Iris pigment epithelial cell (primary cell): ENCODE measurements at regions not wholly inside any gene's neighbourhood (a gene's known extent, or its start where the extent isn't known, plus 50 kb on each side); places are given as distances from the start of the nearest gene placed in this dataset.
"Not testable (repeated sequence)": the region's sequence is repeated elsewhere in the genome, so short reads cannot be mapped to it uniquely, and the experiment has no call there.

Experiments used
- DNase-seq: peaks from one replicate; pipeline ENCODE4 v3.0.0-alpha.2; 2011; ENCODE audit warnings: low read depth

DNA sequence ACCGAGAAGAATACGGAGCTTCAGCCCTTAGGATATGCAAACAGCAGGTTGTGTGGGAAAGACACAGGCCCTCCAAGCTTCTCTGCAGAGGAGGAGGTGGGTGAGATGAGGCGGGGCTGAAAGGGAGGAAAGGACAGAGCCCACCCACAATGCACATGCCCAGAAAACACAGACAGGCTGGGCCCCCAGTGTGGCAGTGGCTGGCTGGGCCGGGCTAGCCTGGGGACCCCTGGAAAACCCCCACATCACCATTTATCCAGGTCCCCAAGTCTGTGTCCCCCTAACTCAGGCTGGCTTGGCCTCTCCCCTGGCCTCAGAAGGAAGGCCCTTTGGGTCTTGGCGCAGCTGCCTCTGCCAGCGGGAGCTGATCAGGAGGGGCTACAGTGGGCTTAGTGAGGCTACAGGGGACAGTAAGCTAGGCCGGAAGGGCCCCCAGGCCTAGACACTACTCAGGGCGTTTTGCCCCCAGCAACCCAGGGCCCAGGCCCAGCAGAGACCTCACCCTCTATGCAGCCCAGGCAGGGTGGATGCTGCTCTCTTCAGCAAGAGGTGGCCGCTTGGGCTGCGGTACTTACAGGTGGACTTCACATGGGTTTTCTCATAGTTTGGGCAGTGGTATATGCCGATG is 119.5 kb downstream of the TUBA3C start:
- DNase-seq, result no peak

DNA sequence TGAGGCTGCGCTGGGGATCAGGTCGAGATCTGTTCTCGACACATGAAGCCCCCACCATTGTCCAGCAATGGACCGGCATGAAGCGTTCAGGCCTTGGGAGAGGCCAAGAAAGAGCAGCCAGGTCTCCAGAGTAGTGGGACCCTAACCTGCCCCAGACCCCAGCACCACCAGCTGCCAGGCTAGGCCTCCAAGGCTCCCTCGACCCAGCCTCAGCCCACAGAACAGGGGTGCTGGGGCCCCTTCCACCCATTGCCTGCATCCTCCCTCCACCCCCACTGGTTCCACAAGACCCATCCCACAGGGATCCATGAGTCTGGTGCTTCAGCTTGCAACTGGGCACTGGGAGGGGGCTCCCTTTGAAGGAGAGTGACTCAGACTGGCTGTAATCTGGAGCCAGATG is 120.3 kb downstream of the TUBA3C start:
- no peak for DNase-seq

DNA sequence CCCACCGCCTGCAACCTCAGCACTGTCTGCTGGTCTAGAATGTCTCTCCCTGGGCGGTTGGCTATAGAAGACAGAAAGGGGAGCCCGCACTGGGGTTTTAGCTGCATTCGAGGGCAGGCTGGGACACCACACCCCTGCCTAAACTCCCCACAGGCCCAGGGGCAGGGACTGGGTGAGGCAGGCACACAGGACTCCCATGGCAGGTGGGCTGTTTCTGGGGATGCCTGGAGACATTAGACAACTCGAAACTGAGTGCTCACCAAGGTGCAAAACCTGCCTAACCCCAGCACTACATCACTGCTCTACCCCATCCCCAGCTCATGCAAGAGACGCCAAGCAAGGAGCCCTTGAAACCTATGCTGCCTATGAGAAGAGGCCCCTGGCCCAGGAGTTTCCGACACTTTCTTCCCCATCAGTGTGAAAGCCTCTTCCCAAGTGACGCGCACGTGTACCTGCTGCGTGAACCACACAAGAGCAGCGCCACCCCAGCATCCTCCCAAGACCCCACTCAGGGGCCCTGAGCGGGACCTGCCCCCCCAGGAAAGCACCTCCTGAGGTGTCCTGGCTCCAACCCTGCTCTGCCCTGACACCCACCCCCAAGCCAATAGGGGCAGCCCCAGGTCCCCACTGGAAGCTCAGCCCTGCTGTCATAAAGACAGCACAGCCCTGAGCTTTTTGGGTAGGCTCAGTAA is 121.2 kb downstream of the TUBA3C start:
- no peak for DNase-seq

DNA sequence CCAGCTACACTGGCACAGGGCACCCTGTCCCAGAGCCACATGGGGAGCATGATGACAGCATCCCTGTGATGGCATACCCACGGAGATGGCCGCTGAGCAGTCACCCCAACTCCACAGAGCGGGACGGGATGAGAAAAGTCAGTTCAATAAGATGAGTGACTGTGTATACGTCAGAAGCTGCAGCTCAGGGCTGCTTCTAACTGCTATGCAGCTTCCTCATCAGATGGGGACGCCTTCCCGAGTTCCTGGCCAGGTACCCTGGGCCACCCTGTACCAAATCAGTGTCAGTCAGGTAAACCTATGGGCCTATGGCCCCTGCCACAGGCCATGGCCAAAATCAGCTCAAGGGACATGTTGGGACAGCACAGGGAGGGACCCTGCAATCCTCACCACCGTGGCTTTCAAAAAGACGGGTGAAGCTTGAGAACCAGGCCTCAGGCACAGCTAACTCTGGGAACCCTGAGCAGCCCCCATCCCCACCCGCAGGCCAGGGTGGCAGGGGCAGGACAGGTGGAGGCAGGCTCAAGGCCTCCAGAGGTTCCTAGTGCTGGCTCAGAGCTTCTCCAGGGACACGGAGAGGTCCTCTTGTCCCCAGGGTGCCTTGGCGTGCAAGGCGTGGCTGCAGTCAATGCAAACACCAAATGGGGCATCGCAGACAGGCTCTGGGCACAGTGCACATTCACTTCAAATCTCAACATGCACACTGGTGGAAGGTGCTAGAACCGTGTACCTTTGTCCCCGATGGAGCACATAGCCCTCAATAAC is 122.4 kb downstream of the TUBA3C start:
- no peak for DNase-seq

DNA sequence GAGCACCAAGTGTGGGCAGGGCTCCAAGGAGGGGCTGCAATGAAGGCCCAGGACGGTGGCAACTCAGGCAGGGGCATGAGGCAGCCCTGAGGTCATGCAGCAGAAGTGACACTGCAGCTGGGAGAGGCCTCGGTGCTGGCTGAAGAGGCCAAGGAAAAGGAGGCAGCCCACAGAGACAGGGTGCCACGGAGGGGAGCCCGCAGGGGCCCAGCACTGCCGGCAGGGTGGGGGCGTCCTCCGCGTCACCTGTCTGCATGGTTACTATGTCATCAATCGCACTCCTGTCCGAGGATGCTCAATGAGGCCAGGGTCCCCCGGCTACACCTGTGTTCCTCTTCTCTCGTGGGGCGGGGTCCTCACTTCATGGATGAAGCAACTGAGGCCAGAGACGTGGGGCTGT is 123.1 kb downstream of the TUBA3C start:
- no peak for DNase-seq

DNA sequence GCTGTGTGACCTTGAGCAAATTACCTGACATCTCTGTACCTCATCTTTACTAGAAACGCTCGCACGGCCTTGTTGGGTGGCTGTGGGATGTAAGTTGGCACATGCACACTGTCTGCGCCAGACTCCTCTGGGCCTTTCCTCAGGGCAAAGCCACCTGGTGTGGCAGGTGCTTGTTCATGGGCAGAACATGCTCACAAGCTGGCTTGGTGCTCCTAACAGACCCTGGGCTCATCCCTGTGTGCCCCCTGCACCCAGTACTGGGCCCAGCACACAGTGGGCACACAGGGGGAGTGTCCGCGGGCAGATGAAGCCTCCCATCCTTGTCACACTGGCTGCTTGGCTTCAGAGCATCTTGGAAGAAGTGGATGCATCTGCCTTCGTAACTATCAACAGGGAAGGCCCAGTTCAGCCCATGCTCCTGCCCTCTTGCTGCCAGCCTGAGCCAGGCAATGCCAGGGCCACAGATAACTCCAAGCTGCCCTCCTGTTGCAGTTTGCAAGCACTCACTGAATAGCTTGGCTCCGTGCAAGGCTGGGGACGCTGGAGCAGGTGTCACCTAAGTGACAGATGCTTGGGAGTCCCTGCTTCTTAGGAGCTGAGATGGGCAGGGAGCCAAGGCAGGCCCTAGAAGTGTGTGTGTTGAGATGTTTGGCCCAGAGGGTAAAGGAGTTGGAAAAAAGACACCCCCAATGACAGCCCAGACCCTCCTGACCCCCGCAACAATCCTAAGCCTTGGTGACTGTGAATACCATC is 123.9 kb downstream of the TUBA3C start:
- no peak for DNase-seq

DNA sequence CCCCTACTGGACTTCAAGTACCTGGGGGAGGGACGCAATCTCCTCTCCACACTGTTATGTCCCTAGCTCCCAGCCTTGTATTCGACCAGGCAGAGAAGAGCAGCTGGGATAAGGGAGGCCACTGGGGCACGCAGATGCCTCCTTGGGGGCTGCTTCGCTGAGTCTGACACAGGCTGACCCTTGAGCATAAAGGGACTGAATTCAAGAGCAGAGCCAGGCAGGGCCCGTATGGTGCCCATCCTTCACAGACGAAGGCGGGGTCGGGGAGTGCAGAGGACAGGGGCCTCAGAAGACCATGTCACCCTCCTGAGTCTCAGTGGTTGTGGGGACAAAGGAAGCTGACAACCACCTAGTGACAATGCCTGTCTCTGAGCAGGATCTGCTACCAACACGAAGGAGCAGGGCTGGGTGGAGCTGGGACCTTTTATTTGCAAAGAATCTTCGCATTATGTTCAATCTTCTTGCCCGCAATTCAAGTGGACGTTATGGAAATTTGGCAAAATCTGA is 124.6 kb downstream of the TUBA3C start:
- DNase-seq, result no peak

DNA sequence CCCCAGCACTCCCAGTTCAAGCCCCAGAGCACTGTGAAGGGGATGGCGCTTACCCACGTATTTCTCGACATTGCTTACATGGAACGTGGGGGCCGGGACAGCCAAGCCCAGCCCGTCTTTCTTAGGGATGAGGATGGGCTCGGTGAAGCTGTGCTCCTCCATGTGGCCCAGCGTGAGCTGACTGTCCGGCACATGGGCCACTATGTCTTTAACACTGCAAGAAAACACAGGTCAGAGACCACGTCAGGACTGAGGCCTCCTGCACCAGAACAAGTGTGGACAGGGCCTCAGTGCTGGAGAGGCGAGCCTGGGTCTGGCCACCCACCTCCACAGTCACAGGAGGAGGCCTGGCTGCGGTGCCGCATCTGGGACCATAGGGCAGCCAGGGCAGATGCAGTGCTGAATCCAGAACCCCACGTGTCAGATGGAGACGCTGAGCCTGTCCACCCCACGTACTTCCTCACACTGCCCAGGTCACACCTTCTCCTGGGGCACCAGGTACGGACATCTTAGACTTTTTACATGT is 125.2 kb downstream of the TUBA3C start:
- DNase-seq, result no peak

DNA sequence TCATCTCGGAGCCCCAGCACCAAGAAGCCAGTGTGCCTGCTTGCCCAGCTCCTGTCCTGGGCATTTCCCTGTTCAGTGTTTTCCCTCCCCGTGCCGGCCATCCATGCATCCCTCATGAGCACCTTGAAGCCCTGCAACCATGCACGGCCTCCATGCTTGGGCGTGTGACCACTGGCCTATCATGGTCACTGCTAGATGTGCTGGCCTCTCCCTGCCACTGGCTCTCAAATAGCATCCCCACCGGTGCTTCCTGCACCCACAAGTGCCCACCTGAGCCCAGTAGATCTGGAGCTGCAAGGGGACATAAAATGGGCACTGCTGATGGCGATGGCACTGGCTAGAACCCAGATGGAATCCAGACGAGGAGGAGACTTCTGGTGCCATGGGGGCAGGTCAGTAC is 126.0 kb downstream of the TUBA3C start:
- no peak for DNase-seq

DNA sequence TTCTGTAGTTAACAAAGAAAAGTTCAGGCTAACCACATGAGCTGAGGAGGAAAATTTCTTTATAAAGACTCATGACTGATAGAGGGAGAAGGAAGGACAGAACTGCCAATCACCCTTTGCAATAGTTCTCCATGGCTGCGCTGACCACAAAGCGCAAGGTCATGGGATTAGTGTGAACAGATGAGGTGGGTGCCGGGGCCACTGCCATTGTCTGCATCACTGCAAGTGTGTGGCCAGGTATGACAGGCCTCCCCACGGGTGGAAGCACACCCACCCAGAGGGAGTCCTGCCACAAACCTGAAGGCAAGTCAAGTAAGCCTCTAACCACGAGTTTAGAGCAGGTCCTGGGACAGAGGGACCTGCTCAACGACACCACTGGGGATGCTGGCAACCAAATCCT is 128.1 kb downstream of the TUBA3C start:
- no peak for DNase-seq

DNA sequence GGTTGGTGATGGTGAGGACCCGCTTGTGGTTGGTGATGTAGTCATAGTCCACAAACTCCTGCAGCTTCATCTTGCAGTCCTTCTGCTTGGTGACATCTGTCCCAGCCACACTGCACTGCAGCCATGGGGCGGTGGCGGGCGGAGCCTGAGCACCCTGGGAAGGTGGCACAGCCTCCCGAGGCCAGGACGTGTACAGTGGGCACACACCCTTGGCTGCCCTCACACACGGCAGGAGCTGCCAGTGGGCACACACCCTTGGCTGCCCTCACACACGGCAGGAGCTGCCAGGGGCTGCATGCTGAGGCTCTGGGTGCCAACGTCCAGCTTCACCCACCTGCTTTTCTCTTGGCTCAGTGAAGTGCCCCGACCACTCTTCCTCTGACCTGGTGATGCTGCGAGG is 128.7 kb downstream of the TUBA3C start:
- no peak for DNase-seq

DNA sequence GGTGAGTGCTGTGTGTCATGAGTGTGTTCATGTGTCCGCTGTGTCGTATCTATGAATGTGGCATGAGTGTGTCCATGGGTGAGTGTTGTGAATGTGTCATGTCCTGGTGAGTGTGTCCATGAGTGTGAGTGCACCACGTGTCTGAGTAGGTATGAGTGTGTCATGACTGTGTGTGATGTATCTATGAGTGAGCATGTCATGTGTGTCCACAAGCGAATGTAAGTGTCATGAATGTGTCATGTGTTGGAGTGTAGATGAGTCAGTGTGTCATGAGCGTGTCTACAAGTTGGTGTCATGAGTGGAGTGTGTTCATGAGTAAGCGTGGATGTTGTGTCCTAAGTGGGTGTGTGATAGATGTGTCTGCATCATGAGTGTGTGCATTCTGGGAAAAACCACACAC is 129.4 kb downstream of the TUBA3C start:
- DNase-seq, result no peak

DNA sequence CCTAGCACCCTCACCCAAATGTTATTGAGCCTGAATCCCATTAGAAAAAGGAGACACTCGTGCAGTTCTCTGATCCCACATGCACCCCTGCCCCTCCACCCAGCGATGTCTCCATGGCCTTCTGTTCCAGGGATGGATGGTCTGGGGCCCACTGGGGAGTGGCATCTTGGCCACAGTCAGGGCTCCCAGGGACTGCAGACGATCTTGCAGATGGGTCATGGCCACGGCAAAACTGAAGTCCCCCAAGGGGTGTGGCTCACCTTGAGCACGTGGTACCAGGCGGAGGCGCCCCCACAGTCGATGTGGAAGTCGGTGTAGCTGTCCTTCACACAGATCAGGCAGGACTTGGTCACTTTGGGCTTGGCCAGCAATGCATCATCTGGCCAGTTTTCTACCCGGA is 130.7 kb downstream of the TUBA3C start:
- no peak for DNase-seq

DNA sequence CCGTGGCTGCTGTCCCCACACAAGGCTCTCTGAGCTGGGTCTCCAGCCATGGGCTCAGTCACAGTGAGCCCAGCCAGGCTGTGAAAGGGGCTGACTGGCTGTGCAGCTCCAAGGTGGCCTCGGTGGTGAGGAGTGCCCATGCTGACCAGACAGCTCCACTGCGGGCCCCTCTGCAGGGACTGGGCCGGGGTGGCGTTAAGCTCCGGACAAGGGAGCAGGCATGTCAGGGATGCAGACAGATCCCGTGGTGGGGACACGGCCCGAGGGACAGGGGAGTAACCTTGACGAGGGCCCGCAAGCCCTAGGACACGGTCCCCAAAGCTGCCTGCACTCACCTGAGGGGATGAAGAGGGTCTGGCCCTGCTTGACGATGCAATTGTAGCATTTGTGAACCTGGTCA is 132.0 kb downstream of the TUBA3C start:
- not testable (repeated sequence) for DNase-seq

DNA sequence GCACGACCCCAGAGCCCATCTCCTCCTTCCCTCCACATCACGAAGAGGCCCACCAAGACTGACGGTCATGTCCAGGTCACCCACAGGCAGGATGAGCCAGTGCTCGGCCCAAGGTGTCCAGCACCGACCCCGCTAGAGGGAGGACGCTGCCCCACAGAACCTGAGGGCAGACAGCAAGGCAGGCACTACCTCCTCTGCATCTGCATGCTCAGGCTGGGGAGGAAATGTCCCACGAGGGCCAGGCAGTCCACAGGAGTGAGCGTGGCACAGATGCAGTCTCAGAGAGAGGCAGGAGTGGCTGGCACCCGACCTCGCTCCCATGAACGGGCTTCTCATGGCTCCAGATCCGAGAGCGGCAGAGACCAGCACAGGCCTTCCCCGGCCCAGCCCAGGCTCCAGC is 133.2 kb downstream of the TUBA3C start:
- DNase-seq, result no peak

DNA sequence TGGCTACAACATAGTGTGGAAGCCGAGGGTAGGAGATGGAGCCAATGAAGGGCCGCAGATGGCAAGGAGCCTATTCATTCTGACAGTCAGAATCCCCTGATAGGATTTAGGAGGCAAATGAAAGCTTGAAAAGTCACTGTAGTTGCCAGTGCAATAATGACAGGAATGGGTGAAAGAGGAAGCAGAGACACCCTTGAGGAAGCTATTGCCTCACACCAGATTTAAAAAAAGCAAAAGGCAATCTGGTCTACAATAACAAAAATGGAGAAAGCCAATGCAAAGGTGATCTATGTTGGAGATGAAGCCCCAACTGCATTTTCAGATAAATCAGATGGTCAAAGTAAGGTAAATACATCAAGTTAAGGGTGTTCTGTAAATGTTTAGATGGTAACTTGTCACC is 158.5 kb downstream of the TUBA3C start:
- no peak for DNase-seq

DNA sequence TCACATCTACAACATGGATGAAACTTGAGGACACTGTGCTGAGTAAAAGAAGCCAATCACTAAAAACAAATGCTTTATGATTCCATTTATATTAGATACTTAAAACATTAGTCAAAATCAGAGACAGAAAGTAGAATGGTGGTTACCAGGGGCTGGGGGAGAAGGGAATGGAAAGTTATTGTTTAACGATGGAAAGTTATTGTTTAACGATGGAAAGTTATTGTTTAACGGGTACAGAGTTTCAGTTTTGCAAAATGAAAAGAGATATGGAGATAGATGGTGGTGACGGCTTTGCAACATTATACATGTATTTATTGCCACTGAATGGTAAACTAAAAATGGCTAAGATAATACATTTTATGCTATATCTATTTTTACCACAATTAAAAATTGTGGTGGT is 160.6 kb downstream of the TUBA3C start:
- no peak for DNase-seq

DNA sequence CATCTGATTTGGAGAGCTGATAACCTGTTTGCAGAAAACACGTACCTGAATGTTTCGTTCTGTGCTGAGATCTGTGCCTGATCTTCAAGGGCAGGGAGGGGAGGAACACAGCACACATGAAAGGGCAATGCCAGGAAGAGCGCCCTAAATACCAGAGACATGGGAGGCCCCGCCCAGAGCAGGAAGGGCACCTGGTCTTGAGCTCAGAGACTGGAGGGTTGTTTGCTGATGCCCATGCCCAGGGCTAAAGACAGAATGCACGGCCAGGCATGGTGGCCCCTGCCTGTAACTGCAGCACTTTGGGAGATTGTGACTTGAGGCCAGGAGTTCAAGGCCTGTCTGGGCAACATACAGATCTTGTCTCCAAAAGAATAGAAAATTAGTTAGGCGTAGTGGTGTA is 183.2 kb downstream of the TUBA3C start:
- no peak for DNase-seq

DNA sequence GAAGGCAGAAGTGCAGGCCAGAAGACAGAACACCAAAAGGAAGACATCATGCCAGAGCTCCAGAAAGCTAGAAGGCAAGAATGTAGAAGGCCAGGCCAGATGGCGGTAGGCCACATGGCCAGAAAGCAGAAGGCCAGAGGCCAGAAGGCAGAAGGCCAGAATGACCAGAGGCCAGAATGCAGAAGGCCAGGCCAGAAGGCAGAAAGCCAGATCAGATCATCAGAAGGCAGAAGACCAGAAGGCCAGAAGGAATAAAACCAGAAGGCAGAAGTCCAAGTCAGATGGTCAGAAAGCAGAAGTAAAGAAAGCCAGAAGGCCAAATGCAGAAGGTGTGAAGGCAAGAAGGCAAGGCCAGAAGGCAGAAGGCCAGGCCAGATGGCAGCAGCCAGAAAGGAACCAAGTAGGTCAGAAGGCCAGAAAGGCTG is 185.0 kb downstream of the TUBA3C start:
- no peak for DNase-seq

DNA sequence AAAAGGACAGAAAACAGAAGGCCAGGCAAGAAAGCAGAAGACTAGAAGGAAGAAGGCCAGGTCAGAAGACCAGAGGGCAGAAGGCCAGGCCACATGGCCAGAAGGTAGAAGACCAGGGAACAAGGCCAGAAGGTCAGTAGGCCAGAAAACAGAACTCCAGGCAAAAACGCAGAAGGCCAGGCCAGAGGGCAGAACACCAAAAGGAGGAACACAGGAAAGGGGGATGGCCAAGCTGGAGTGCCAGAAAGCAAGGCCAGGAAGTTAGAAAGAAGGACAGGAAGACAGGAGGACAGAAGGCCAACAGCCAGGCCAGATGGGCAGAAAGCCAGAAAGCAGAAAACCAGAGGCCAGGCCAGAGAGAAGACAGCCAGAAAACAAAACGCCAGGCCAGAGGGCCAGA is 185.4 kb downstream of the TUBA3C start:
- no peak for DNase-seq

DNA sequence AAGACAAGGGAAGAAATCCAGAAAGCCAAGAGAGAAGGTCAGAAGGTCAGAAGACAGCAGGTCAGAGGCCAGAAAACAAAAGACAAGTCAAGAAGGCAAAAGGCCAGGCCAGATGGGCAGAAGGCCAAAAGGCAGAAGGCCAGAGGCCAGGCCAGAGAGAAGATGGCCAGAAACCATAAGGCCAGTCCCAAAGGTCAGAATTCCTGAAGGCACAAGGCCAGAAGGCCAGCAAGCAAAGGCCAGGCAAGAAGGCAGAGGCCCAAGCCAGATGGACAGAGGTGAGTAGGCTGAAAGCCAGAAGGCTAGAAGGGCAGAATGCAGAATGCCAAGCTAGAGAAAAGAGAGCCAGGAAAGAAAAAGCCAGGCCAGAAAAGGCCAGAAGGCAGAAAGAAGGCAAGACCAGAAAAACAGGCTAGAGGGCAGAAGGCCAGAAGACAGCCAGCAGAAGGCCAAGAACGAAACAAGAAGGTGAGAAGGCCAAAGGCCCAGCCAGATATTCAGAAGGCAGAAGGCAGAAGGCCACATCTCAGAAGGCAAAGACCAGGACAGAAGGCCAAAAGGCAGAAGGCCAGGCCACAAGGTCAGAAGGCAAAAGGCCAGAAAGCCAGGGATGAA is 186.3 kb downstream of the TUBA3C start:
- DNase-seq, result no peak
